Activated naive CD4-positive, alpha-beta T cell treated with anti-CD3 and anti-CD28 coated beads, Interleukin-2, amount 50 U/mL, for 16 hours (primary cell): ENCODE measurements at regions not wholly inside any gene's neighbourhood (a gene's known extent, or its start where the extent isn't known, plus 50 kb on each side); places are given as distances from the start of the nearest gene placed in this dataset.
"Not testable (repeated sequence)": the region's sequence is repeated elsewhere in the genome, so short reads cannot be mapped to it uniquely, and the experiment has no call there.

Experiments used
- DNase-seq: peaks from one replicate; pipeline ENCODE4 v3.0.0-alpha.2; 2020

DNA sequence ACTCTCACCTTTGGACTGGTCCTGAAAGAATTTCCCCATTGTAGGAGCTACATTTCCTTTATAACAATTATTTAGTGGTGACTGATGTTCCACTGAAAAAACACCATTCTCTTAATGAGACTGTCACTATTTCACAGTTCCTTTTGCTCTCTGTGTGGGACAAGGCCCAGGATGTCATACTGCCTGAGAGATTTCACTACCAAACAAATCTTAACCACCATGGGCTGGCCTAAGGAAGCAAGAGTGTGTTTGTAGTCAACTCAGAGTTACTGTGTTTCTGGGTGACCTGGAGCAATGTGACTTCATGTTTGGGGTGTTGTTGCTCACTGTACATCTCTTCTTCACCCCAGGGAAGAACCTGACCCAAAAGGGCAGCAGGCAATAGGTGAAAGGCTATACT lies 50.1 kb upstream of the ZNF608 start:
- no peak for DNase-seq

DNA sequence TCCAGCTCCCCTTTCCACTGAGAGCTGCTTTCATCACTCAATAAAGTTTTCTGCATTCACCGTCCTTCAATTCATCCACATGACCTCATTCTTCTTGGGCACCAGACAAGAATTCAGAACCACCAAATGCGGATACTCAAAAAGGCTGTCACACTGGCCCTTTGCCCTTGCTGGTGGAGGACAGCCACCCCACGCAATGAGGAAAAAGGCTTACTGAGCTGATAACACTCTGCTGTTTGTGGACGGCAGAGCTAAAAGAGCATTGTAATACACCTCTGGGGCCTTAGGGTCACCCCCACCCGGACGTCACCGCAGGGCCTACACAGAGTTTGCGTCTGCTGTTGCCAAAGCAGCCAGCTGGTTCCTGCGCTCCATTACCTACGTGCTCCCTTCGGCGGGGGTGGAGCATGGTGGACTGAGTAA lies 51.2 kb upstream of the ZNF608 start:
- no peak for DNase-seq

DNA sequence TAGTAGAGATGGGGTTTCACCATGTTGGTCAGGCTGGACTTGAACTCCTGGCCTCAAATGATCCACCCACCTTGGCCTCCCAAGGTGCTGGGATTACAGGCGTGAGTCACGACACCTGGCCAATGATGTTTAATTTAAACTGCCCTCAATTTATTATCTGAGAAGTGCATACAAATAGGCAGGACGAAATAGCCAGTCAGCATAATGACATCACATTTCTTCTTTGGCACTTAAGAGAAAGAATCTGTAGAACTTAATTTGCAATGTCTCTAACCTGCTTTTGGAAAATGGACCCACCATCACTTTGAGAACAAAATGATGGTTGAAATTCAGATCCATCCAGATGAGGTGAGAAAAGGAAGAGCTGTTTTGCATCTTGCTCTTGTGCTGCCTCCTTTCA lies 52.5 kb upstream of the ZNF608 start:
- DNase-seq: no peak

DNA sequence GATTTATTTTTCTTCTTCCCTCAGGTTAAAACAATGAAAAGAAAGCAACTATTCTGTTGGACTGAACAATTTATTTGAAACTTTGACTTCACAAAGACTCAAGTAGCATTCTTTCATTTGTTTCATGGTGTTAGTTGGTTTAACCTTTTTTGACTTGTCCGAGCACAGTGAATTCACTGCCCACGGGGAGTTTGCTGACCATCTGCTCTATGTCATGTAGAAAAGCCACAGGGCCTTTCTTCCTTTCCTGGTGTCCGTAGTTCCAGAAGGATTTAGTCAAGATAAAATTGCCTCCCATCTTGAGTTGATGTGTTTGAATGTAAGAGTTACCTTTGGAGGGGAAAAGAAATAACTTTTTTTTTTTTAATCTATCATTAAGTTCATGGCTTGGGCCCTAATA lies 55.1 kb upstream of the ZNF608 start:
- no peak for DNase-seq

DNA sequence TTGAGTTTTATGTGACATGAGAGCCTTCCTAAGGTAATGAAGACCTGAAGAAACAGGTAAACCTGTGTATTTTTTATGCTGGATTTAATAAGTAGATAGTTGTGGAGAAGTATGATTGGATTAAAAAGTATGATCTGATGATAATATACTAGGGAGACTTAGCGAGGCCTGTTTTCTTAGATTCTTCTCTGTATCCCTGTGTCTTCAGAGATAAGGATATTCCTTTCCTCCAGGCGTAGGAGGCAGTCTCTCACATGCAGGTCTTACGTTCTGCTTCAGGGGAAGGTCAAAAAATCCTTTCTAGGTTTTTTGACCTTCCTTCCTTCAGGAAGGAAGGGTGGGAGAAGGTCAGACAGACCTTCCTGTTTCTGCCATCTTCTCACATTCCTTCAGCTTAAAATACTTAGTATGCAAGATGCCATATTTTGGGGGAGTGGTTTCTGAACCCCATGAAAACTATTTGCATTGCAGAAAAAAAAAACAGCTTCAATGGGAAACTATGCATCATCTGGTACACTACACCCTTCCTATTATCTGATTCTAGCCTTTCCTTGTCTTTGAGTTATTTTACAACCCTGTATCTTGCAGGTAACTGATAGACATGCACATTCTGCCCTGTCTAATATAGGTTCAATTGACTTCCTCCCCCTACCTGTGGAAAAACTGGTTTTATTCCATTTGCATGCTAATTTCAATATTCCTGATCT lies 57.3 kb upstream of the ZNF608 start:
- no peak for DNase-seq

DNA sequence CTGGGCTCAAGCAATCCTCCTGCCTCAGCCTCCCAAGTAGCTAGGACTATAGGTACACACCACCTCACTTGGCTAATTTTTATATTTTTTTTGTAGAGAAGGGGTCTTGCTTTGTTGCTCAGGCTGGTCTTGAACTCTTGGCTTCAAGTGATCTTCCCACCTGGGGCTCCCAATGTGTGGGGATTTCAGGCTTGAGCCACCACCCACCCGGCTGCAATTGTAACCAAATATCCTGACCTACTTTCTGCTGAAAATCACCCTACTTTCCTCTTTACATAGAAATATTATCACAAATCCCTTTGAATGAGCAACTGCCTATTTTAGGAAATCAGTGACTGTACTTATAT lies 59.6 kb upstream of the ZNF608 start:
- DNase-seq: no peak

DNA sequence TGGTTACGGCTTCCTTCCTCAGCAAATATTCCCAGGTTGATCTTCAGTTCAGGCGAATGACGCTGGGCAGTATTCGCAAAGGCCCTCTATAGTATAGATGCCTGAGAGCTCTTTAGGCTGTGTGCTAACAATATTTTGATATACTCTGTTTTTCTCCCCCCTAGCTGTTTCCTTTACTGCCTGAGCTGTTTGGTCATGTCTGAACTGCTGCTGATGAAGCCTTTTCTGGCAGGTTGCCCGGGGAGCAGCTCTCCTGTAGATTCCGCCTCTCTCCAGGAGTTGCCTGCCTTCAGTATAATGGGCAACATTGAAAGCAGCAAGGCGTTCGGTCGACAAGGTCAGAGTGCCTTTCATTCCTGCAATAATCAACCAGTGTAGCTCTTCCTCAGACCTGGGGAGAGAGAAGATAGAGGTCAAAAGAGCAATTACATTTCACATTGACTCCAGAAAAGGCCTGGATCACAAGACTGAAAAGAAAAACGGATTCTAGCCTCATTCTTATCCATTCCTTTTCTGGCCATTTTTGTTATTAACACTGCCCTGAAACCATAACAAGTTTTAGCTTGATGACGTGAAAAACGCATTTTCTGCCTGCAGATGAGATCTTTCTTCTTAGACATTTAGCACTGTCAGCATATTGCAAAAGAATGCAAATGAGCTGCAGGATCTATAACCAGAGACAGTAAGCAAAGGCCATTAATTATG lies 60.1 kb upstream of the ZNF608 start:
- no peak for DNase-seq

DNA sequence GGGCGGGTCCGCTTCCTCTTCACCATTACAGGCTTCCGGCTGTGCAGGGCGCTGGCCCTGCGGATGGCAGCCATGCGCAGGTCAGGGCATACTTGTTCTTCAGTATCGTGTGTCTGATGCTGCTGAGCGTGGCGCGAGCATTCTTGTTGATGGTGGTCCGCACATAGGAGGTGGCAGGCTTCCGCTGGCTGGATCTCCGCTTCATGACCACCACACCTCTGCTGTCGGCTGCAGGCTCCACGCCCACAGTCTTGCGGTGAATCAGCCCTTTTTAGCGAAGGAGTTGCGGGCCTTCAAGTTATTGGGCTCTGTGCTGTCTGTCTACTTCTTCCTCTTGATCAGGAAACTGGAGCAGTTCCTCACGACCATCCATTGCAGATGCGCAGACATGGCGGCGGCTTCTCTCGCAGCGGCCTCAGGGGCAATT lies 62.4 kb upstream of the ZNF608 start:
- DNase-seq: no peak

DNA sequence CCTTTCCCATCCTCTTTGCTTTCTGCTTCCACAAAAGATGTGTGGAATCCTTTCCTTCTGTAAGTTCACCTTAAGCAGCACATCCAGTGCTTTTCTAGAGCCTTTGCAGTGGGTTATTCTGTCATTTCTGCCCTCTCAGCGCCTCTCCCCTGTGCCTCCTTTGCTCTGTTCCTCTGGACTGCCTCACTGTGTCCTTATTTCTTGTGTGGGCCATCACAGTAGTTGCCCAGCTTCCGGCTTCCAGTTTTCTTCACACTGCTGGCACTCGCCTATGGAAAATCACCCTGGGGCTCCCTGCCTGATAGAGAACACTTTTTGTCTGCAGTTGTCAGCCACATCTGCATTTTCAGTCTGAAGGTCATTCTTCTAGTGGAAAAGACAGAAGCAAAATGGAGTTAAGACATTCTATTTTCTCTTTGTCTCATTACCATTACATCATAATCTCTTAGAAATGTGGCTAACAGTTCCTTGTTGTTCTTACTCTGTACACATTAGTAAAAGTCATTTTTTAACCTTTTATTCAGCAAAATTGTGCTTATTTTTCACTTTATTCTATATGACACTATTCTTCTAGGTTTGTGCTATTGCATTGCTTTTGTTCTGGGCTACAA lies 64.1 kb upstream of the ZNF608 start:
- DNase-seq: no peak

DNA sequence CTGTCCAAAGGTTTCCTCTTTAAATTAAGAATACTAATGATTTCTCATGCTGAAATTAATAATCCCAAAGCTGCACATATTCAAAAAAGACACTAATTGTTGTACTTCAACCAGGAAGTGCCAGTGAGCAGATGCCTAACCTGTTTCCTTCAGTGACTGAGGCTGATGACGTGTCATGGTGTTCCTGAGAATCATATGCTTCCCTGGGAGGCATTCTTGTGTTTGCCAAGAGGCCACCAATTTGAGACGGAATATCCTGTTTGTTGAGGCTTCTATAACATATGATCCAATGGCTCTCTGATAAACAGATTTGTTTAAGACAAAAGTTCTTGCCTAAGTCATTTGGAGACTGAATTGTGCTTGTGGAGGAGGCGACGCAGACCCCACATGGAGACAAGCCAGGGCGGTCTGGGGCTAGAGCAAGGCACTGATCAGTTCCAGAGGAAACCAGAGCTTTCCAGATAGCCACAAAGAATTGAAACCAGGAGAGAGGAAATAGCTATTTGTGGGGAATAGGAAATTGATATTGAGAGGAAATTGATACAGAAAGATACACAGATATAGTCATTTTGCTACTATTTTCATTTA lies 66.4 kb upstream of the ZNF608 start:
- DNase-seq: no peak

DNA sequence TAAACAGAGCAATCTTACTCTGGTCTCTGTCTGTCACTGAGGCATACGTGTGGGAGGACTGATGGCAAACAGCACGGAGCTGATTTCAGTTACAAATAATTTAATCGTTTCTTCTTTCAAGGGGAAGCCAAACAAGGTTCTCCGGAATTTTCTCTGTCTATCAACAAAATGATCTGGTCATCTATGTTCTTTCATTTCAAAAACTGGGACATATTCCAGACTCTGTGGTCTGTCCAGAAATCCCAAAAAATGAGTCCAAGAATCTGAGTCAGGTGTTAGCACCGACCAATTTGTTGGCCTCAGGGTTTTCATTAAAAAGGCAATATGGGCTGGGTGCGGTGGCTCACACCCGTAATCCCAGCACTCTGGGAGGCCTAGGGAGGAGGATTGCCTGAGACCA lies 69.9 kb upstream of the ZNF608 start:
- DNase-seq: no peak

DNA sequence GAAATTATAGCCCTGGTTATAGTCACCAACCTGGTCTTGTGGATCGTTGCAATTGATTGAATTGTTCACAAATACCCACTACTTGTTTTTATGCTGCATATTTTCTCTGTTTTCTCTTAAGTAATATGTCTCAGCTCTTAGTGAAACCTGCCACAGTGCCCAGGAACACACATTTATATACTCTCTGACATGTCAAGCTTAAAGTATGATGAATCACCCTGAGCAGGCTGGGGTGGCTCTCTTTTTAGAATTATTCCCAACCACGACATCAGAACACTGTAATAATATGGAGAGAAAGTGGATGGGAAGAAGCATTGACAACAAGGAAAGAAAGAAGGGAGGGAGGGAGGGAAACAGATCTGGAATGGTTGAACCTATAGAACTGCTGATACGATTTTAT lies 72.8 kb upstream of the ZNF608 start:
- no peak for DNase-seq

DNA sequence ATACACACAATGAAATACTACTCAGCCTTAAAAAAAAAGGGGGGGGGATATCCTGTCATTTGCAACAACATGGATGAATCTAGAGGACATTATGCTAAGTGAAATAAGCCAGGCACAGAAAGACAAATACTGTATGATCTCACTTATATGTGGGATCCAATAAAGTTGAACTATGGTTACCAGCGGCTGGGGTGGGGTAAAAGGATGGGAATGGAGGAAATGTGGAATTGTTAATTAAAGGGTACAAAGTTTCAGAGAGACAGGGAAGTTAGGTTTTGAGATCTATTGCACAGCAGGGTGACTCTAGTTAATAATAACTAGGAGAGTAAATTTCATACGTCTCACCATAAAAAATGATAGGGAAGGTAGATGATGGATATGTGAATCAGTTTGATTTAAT lies 76.2 kb upstream of the ZNF608 start:
- no peak for DNase-seq

DNA sequence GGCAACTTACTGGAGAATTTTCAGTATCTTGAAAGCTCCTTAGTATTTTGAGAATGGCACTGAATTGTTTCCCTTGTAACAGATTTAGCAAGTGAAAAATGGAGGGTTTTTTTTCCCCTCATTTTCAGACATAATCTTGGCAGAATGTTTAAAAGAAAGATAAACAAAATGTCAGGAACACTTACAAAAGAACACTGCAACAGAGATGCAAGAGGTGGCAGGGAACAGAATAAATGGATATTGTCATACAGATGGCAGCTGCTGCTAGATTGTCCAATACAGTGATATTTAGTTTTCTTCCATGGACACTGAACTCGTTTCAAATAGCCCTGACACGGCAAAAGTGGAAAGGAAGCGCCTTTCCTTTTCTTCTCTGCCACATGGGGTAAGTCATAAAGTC lies 76.9 kb upstream of the ZNF608 start:
- no peak for DNase-seq

DNA sequence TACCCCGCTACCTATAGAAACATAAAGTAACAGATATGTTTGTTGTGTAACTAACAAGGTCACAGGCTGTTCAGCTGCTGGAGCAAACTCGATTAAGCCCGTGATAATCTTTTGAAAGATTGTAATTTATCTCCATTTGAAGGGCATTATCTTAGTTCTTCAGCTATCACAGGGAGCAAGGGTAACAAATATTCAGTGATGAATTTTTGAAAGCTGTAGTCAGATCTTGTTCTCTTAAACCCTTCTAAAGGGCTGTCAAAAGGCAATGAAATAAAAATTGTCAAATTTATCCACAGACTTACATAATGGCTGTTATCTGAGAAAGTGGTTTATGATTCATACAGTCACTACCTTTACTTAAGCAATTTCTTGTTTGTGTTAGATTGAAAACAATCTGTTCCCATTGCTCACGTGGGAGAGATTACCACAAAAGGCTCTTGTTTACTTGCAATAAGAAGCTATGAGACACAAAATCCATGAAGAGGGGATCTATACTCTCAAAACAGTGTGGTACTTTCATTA lies 78.3 kb upstream of the ZNF608 start:
- DNase-seq: no peak

DNA sequence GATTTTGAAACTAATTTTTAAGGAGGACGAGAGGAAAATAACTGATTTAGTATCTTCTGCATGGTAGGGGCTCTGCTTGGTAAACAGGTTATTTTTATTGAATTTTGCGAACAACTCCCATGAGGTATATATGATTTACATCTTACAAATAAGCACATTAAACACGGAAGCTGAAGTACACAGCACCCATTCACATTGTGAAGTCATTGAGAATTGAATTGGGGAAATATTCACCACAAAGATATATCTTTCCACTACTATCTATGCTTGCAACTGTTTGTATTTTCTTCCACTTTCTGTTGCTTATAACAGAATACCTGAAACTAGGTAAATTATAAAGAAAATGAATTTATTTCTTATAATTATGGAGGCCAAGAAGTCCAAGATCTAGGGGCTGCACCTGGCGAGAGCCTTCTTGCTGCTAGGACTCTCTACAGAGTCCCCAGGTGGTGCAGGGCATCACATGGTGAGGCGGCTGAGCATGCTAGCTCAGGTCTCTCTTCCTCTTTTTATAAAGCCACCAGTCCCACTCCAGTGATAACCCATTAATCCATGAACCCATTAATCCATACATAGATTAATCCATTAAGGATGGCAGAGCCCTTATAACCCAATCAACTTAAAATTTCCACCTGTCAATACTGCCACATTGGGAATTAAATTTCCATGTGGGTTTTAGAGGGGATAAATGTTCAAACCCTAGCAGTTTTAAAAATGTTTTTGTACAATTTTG lies 79.0 kb upstream of the ZNF608 start:
- no peak for DNase-seq

DNA sequence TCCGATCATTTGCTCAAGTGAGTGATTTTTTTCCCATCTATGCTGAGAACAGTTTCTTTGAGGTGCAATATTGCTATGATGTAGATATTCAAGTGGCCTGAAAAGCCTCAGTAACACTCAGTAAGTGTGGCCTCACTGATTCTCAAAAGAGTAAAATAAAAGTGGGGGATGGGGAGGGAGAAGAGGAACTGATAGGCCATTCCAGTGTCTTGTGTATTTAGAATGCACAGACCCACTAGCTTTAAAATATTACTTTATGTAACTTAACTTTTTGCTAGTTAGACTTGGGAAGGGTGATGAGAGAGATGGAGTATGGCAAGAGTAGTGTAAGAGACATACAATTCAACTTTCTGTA lies 79.5 kb upstream of the ZNF608 start:
- no peak for DNase-seq

DNA sequence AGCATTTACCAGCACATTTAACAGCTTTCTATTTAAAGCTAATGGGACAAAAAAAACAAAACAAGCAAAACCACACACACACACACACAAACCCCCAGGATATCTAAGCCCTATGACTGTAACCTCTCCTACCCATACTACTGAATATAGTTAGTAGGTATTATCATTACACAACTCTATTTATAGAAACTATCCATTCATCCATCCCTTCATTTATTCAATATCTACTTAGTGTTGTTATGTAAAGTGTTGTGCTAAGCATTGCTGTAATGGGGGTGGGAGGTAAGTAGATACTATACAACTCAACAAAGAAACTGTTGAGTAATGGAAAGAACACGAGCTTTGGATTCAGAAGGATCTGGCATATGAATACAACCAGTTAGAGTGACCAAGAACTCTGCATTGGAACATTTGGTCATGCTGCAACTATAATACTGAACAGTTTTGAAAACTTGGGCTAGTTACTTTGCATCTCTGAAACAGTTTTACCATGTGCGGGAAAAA lies 82.3 kb upstream of the ZNF608 start:
- no peak for DNase-seq

DNA sequence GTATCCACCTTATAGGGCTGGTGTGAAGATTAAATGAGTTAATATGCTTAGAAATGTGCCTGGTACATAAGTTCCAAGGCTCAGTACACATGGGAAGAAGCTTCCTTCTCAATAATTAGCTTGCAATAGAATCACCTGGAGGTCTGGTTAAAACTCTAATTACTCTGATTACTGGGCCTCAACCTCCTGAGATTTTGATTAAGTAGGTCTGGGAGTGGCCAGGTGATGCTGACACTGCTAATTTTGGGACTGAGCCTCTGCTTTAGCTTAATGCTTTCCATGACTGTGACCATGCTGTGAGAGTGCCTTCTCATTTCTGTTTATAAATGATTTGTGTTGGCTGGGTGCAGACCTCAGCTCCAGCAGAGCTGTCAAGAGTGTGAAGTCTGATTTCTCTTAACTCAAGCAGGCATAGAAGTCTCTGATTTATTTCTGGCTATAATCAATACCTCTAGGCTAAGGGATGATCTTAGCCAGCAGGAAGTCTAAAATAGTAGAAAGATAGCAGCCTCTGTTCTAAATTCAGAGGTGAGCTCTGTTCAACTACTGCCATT lies 85.3 kb upstream of the ZNF608 start:
- no peak for DNase-seq

DNA sequence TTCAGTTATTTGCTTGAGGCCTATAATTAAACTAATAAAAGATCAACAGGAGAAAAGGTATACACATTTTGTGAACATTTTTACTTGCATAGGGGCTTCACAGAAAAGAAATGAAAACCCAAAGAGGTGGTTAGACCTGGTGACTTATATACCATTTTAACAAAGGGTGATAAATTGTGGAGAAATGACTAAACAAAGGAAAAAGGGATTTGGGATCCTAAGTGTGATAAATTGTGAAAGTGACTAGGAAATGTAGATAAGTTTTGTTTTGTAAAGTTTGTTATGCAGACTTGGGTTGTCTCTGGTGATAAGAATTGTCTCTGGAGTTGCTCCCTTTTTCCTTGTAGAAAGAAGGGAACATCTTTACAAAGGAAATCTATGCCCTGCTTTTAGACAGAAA lies 86.1 kb upstream of the ZNF608 start:
- no peak for DNase-seq

DNA sequence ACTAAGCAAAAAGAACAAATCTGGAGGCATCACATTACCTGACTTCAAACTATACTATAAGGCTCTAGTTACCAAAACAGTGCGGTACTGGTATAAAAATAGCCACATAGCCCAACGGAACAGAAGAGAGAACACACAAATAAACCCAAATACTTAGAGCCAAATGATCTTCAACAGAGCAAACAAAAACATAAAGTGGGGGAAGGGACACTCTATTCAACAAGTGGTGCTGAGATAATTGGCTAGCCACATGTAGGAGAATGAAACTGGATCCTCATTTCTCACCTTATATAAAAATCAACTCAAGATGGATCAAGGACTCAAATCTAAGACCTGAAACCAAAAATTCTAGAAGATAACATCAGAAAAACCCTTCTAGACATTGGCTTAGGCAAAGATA lies 89.9 kb upstream of the ZNF608 start:
- not testable (repeated sequence) for DNase-seq

DNA sequence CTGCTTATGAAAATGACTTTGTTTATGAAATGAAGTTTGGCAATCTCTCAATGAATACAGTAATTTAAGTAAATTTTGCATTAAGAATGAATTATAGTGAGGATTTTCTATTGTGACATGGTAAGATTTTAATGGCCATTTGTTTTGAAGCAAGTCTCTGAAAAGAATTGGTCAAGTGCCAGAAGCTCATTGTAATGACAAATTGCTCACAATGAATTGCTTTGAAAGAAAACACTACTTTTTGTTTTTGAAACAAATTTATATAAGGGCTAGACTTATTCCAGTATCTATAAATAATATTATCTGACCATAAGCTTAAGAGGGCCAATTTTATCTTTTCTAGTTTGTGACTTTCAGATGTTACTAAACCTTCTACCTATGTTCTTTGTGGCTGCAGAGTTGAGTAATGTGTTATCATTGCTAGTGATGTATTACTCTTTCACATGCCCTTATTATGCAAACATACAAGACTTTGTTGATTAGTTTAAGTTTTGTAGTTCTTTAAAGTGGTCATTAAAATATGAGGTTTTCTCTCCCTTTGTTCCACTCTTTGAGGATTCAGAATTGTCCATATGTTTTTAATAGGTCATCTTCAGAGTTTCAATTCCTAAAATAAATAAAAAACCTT lies 93.0 kb upstream of the ZNF608 start:
- DNase-seq: no peak
